SH-SY5Y (cell line): ENCODE measurements at regions not wholly inside any gene's neighbourhood (a gene's known extent, or its start where the extent isn't known, plus 50 kb on each side); places are given as distances from the start of the nearest gene placed in this dataset.

ENCODE experiments used
- GATA2 ChIP-seq: IDR thresholded peaks from 2 replicates; pipeline ENCODE4 v1.6.1; 2011; ENCODE audit warnings: mild to moderate bottlenecking, low read depth, low read length
- GATA3 ChIP-seq: IDR thresholded peaks from 2 replicates; pipeline ENCODE4 v1.6.1; 2011; ENCODE audit warnings: low read depth, mild to moderate bottlenecking, low read length, moderate library complexity

DNA sequence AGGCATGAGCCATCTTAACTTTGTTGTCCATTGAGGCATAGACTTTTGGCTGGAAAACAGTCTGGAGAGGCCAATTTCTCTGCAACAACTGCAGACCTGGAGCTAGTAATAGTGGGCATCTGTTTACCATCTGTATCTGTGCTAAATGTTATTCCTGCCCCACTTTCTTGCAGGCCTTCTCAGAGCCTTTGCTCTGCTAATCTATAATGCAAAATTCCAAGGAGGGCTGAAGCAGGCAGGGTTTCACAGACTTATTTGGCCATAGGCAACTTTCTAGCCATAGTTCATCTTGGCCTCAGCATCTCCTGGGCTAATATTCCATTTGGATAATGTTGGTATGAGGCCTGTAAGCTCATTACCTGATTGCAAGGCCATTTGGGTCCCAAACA, 124.5 kb upstream of the CSF3R start:
- TF ChIP-seq GATA2 (no peak), GATA3 (no peak)
